GM21619 (cell line): ENCODE measurements at regions not wholly inside any gene's neighbourhood (a gene's known extent, or its start where the extent isn't known, plus 50 kb on each side); places are given as distances from the start of the nearest gene placed in this dataset.
"Not testable (repeated sequence)": the region's sequence is repeated elsewhere in the genome, so short reads cannot be mapped to it uniquely, and the experiment has no call there.

Source experiments
- ATAC-seq: cut with Tn5 transposase; IDR thresholded peaks from one replicate; pipeline ENCODE4 v1.9.1; 2021; ENCODE audit not compliant: unreplicated experiment

DNA sequence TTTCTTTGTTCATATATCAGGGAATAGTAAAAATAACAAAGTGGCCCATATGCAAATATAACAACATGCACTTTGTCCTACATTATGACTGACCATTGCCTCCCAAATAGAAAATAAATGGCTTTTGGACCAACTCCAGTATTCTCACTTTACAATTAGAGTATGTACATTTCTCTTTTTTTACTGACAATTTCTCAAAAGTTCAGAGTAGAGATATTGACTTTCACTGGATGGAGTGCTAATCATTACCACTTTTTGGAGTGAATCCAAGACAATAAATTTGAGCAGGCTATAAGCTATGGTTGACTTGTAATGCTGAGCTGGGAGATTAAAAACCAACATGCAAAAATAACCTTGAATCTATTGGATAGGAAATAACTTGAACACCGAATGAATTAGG lies 987.4 kb downstream of the SUCLG1 start:
- no peak for ATAC-seq

DNA sequence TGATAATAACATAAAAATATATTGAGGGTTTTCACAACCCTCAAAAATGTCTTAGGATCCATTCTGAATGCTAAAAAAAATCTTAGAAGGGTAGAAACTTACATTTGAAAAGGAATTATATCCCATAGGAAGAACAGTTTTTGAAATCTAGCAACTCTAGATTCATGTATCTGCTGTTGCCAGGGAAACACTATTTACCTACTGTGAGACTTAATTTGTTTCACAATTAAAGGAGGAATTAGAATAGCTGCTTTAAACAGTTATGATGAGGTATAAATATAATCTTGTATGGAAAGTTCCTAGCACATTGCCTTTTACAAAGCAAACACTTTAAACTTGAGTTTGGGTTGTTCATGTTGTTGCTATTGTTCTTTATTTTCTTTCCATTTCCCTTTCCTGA lies 988.2 kb downstream of the SUCLG1 start:
- ATAC-seq = no peak

DNA sequence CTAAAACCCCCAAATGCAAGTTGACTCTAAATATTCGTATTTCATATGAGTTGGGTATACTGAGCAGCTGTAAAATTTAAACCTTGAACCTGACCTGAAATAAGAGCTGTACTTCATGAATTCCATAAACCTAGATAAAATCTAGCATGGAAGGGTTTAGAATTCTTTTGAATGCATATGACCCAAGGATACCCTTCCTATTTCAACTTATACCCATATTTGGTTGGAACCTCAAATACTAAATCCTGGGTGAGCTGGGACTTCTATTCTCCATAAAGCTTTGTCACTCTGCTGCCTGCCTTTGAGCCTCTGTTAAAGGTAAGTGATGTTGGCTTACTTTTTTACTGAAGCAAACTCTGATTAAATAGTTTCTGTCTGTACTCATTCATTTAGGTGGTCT lies 994.6 kb downstream of the SUCLG1 start:
- ATAC-seq = no peak

DNA sequence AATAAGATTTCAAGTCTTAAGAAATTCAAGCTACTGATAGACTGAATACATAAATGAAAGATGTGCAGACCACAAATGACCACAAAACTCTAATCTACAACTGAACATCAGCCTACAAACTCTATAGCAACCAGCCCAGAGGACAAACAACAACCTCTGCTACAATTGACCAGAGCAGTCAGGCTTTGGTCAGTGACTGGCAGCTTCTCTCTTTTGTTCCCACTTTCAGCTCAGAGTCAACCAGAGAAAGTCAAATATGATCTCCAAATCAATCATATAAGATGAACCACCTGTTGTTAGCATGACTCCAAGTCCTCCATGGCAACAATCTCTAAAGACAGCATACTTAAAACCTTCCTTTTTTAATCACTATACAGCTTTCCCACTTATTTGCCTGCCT lies 996.2 kb downstream of the SUCLG1 start:
- no peak for ATAC-seq

DNA sequence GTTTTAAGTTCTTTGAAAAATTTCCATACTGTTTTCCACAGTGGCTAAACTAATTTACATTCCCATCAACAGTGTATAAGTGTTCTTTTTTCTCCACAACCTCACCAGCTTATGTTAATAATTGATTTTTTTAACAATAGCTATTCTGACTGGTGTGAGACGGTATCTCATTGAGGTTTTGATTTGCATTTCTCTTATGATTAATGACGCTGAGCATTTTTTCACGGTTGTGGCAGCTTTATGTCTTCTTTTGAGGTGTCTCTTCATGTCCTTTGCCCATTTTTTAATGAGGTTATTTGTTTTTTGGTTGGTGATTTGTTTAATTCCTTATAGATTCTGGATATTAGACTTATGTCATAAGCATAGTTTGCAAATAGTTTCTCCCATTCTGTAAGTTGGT lies 997.9 kb downstream of the SUCLG1 start:
- ATAC-seq = no peak

DNA sequence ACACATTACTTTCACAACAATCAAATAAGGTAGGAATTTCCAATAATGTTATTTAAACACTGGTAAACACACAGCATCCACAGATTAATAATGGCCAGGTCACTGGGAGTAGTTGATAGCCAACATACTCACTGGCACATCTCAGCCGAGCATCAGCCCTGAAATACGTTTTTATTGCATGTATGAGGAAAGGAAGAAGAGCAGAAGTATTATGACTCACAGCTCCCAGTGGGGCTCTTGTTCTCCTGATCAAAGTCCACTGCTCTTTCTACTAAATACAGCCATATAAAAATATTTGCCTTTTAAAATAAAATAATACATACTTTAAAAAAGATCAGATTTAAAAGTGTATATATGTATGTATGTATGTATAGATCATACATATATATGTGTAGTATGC lies 999.6 kb downstream of the SUCLG1 start:
- ATAC-seq = no peak

DNA sequence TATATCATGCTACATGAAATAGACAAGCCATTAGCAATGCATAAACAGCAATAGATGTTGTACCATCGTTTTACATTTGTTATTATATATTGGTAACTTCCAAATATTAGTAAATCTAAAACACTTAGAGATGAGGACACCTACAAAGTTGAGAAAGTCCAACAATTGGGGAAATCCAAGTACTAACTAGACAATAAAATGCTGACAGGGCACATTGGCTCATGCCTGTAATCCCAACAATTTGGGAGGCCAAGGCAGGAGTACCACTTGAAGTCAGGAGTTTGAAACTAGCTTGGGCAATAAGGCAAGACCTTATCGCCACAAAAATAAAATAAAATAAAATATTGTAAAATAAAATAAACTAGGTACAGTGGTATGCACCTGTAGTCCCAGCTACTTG lies 1023.1 kb downstream of the SUCLG1 start:
- no peak for ATAC-seq

DNA sequence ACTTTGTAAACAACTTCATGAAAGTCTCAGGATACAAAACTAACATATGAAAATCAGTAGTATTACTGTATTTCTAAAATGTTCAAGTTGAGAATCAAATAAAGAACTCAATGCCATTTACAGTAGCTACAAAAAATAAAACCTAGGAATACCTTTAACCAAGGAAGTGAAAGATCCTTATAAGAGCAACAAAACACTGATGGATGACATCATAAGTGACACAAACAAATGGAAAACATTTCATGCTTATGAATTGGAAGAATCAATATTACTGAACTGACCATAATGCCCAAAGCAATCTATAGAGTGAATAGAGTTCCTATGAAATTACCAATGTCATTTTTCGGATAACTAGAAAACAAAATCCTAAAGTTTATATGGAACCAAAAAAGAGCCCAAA lies 1038.1 kb downstream of the SUCLG1 start:
- no peak for ATAC-seq

DNA sequence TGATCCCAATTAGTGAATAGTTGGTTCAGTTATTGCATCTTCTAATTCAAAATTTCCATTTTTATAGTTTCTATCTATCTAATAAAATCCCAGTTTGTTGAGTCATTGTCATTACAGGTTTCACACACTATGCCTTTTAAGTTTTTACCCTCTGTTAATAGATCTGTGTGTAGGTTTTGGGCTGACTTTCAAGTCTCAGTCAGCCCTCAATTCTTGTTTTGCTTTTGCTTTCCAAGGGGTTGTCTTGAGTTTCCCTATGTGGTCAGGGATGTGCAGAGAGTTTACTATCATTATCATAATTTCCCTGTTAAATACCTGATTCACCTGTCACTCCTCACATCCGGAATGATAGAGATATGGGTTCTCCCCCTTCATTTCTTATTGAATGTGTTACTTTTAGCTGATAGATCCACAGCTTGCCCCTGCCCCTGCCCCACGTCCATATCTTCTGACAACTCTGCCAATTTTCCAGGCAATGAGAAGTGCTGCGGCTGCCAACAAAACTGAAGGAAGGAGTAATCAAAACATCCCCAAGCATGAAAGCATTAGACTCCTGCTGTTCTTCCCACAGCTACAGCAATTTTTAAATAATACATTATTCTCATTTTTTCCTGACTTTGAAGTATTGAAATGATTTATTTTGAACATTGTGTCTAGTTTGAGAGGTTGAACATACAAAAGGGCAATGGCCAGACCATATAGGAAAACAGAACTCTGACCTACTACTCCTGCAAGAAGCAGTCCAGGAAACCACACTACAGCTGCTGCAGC lies 1064.8 kb downstream of the SUCLG1 start:
- no peak for ATAC-seq

DNA sequence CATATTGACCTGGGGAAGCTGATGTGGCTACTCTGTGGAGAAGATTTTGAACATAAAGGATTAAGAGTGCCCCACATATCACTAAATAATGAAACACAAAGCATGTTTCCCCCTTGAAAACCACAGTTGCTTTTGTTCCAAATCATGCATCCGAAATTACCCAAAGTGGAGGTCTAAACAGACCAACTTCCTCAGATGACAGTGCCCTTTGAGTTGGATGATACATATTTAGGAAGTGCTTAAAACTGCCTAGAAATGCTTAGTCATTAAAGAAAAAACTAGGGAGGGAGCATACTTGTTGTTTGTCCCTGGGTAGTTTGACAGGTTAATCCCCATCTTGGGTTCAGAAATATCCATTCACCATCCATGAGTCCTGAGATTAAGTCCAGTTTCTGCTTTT lies 1070.3 kb downstream of the SUCLG1 start:
- no peak for ATAC-seq

DNA sequence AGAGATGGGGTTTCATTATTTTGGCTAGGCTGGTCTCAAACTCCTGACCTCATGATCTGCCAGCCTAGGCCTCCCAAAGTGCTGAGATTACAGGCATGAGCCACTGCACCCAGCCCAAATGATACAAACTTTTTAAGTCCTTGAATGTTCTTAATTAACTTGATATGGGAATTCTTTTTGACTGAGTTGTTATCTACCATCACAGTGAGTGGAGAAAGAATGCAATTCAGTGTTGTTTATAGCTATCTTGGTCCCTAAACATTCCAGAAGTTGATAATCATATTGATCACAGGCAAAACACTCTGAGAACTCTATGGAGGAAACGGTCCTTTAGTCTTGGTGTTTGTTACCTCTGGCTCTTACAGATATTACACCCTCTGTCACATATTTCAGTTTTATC lies 1072.5 kb downstream of the SUCLG1 start:
- ATAC-seq = no peak

DNA sequence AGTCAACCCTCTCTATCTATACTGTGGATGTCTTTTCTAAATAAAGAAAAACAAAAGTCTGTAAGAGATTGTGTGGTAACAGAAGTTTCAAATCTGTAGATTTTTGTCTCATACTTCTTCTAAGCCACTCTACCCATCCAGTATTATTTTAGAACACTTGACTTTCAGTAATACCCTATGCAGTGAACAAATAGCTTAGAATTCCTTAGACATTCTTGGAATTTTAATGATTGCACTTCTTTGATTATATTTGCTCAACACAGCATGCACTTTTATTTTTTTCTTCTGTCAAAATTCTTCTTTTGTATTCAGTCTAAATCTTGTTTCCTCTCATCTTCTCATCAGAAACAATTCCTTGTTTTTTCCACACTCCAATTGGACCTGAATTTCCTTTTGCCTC lies 1080.2 kb downstream of the SUCLG1 start:
- no peak for ATAC-seq

DNA sequence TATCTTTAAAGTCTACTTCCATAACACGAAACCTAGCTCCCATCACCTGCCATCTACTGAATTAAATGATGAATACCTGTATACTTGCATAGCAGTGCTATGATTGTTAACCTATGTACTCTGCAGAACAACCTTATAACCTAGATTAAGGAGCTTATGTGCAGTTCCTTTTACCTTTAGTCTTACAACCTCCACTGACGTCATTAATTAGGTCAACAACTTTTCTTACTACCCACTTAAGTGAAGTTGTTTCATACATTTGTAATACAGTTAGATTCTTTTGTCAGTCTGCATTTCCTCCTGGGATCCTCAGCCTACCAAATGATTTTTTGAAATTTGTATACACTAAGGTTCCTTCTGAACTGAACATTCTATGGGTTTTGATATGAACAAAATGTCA lies 1082.3 kb downstream of the SUCLG1 start:
- no peak for ATAC-seq

DNA sequence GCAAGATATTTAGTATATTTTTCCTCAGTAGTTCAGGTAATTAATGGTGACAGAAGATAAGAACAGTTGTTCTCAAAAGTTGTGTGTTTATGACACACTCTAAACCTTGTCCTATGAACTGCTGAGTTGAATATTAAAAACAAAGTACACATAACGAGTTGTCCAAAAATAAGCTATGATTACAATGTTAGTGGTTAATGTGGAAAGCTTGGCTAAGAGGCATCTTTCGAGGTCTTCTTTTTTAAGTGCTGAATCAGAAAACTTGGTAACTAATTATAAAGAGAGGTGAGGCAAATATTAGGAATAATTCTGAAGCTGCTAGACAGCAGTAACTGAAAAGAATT lies 1088.7 kb downstream of the SUCLG1 start:
- no peak for ATAC-seq

DNA sequence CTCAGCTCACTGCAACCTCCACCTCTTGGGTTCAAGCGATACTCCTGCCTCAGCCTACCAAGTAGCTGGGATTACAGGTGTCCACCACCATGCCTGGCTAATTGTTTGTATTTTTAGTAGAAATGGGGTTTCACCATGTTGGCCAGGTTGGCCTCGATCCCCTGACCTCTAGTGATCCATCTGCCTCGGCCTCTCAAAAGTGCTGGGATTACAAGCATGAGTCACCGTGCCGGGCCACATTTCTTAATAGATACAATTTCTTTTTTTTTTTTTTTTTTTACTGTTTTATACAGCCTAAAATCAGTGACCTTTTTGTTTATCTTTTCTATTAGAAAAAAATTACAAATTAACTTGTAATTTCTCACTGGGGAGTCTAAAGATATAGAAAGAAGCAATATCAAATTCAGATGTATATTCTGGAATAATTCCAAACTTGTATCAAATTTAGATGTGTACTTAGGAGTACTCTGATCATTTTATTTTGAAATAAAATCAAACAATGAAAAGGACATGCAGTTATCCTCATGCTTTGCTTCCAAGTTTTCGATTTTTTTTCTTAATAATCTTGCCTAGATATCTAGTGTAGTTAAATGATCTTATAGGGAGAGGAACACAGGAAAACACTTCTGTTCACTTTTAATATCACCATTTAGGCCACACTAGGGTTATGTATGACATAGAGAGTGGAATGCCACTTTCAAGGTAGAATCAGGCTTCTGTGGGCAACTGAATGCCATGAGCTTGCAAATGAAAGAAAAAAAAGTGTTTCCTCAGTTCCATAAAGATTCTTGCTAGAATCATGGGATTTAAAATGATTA lies 1089.3 kb downstream of the SUCLG1 start:
- ATAC-seq = no peak

DNA sequence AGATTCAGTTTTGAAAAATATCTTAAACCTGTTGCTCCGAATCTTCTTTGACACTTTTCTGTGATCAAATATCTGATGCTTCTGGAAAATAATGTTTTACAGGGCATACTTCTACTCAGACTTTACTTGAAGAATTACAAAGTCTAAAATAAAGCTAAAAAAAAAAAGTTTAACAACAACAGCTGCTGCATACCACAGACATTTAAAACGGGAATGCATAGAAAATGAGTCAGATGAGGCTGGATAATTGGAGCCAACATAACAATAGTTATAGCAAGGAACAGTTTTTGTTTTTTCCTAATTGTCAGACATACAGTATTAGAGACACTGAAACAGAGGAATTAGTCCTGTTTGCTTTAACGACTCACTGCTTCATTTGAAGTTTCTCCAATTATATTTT lies 1090.2 kb downstream of the SUCLG1 start:
- no peak for ATAC-seq

DNA sequence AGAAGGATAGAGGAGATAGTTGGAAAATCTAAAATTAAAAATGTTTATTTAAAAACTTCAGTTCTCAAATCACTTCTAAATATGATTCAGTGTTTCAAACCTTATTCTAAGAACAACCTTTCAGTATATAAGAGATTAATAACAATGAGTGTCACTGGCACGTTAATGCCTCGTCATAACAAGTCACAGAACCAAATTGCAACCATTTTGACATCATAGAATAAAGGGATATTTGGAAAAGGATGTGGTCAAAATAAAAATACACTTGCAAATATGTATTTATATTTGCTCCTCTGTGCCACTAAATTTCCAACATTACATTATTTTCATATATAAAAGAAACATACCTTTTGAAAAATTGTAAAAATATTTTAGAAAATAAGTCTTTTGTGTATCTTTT lies 1090.6 kb downstream of the SUCLG1 start:
- no peak for ATAC-seq

DNA sequence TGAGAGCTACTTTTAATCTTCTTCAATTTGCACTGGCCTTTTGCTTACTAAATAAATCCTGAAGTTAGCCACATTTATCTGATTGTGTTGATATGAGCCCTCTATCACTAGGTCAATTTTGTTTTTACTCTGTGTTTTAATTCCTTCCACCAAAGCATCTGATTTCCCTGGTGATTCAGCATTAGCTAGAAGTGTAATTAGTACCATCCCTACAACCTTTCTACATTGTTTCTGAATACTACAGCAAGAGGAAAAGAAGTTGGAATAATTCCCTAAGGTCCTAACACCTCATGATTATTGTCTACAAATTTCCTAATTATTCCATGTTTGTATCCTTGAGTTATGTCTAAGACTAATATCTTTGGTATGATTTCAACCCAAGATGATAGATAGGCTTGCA lies 1093.6 kb downstream of the SUCLG1 start:
- no peak for ATAC-seq

DNA sequence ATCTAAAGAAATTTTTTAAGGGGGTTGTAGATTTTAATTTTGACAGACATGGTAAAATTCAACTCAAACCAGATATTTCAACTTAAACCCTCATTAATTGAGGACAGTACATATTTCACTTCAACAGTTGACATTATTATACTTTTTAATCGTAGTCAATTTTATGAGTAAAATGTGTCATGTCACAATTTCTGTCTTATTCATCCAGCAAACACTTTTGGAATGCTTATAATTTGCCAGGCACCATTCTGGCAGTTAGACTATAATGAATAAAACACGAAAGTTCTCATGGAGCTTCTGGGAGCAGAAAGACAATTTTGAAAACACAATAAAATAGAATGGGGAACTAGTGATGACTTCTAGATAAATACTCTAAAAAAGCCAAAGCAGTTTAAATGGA lies 1094.8 kb downstream of the SUCLG1 start:
- ATAC-seq = no peak

DNA sequence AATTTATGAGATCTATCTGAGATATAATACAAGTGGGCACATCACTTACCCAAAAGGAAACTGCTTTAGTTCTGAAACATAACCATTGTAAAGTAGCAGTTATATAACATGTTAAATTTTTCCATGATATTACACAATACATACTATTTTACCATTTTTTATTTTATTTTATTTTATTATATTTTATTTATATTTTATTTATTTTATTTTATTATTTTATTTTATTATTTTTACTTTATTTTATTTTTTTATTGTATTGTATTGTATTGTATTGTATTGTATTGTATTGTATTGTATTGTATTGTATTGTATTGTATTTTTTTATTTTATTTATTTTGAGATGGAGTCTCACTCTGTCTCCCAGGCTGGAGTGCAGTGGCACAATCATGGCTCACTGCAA lies 1095.9 kb downstream of the SUCLG1 start:
- not testable (repeated sequence) for ATAC-seq

DNA sequence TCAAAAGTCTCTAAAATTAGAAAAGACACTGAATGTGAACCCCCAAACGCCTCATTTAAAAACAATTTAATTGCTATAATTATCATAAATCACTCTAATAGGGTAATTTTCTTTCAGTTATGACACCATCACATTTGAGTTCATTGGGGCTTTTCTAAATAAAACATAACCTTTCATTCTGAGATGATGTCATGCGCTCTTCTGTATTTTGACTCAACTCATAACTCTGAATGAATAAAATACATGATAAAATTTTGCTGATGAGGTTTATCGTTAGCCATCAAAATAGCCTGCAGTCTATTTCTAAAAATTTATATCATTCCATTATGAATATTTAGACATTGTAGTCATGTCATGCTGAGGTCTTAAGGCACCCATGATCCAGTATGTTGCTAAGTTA lies 1099.7 kb downstream of the SUCLG1 start:
- ATAC-seq = no peak

DNA sequence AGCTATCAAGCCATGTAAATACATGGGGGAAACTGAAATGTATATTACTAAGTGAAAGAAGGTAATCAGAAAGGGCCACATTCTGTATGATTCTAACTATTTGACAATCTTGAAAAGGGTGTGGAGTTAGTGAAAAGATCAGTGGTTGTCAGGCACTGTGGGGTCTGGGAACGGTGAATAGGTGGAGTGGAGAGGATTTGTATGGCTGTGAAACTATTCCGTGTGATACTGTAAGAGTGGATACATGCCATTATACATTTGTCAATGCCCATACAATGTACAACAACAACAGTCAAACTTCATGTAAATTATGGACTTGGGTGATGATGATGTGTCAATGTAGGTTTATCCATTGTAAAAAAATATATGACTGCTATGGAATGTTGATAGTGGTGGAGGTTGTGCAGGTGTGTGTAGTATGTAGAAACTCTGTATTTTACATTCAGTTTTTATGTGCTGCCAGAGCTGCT lies 1116.2 kb downstream of the SUCLG1 start:
- no peak for ATAC-seq

DNA sequence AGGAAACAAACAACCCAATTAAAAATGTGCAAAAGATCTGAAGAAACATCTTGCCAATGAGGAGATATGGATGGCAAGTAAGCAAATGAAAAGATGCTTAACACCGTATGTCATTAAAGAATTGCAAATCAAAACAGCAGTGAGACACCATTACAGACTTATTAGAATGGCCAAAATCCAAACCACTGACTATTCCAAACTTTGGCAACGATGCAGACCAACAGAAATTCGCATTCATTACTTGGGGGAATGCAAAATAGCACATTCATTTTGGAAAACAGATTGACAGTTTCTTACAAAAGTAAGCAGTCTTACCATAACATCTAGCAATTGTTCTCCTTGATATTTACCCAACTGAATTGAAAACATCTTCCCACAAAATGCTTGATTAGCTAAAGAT lies 1118.7 kb downstream of the SUCLG1 start:
- ATAC-seq = no peak
